ENCODE measurements at regions not wholly inside any gene's neighbourhood (a gene's known extent, or its start where the extent isn't known, plus 50 kb on each side); places are given as distances from the start of the nearest gene placed in this dataset.

DNA sequence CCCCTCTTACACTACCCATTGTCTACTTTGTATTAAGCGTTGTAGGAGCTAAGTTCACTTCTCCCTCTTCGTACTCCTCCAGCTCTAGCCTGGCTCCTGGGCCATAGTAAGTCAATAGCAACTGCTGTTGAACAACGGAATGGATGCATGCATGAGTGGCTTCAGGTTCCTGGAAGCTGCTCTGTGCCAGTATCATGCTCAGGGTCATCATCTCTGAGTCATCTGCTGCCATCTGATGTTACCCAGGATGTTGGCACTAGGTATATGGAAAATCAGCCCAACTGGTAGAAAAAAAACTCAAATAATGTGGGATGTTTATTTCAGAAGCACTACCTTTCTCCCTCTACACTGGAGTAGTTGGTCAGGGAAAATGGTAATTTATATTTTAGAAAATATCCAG lies 536.8 kb downstream of the NPIPA7 start:
- TF ChIP-seq, protein P1, sequence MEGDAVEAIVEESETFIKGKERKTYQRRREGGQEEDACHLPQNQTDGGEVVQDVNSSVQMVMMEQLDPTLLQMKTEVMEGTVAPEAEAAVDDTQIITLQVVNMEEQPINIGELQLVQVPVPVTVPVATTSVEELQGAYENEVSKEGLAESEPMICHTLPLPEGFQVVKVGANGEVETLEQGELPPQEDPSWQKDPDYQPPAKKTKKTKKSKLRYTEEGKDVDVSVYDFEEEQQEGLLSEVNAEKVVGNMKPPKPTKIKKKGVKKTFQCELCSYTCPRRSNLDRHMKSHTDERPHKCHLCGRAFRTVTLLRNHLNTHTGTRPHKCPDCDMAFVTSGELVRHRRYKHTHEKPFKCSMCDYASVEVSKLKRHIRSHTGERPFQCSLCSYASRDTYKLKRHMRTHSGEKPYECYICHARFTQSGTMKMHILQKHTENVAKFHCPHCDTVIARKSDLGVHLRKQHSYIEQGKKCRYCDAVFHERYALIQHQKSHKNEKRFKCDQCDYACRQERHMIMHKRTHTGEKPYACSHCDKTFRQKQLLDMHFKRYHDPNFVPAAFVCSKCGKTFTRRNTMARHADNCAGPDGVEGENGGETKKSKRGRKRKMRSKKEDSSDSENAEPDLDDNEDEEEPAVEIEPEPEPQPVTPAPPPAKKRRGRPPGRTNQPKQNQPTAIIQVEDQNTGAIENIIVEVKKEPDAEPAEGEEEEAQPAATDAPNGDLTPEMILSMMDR (IDR thresholded peaks at IDR 0.05; ENCODE audit: insufficient read depth, low read depth, low read length) = no peak
- no peak for TF ChIP-seq EZH2 (IDR thresholded peaks at IDR 0.05; ENCODE audit: insufficient read depth, low read length)

All from astrocyte (in vitro differentiated cells and primary cell).